Peyer's patch (tissue), 4 donors: ENCODE measurements at regions not wholly inside any gene's neighbourhood (a gene's known extent, or its start where the extent isn't known, plus 50 kb on each side); places are given as distances from the start of the nearest gene placed in this dataset.

Source experiments
- POLR2A ChIP-seq, 2 donors: fragments of 450-650 bp; IDR thresholded peaks; one replicate each; pipeline ENCODE4 v1.5.1; 2017; ENCODE audit warnings: antibody characterized with exemption in 2 of 2, mild to moderate bottlenecking in 2 of 2, moderate library complexity in 2 of 2
- TF ChIP-seq, protein P1 (sequence below), 6 experiments: fragments of 450-650 bp in 4 of 6; fragments of 200-600 bp in 2 of 6; sonication (generic) in 1 of 6; IDR thresholded peaks; one replicate each; pipeline ENCODE4 v1.5.1; 2017 to 2019; ENCODE audit warnings: antibody characterized with exemption in 6 of 6, mild to moderate bottlenecking in 3 of 6, moderate library complexity in 1 of 6

DNA sequence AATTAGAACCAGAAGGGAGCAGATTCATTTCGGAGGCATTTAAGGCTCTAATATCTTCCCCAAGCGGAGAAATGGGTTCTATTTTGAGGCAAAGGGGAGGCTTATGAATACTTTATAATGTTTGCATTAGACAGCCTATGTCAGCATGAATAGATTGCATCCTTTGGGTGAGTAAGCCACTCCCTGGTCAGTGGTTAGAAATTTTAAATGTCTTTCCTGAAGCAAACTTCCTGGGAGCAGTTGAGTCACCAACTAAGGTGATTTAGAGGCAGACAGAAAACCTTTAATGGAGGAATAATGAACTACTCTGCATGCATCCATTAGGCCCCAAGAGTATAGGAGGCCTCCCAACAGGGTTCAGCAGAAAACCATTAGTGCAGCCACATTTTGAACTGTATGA is 204.9 kb downstream of the ELAVL2 start:
- TF ChIP-seq, protein P1, sequence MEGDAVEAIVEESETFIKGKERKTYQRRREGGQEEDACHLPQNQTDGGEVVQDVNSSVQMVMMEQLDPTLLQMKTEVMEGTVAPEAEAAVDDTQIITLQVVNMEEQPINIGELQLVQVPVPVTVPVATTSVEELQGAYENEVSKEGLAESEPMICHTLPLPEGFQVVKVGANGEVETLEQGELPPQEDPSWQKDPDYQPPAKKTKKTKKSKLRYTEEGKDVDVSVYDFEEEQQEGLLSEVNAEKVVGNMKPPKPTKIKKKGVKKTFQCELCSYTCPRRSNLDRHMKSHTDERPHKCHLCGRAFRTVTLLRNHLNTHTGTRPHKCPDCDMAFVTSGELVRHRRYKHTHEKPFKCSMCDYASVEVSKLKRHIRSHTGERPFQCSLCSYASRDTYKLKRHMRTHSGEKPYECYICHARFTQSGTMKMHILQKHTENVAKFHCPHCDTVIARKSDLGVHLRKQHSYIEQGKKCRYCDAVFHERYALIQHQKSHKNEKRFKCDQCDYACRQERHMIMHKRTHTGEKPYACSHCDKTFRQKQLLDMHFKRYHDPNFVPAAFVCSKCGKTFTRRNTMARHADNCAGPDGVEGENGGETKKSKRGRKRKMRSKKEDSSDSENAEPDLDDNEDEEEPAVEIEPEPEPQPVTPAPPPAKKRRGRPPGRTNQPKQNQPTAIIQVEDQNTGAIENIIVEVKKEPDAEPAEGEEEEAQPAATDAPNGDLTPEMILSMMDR (IDR thresholded peaks at IDR 0.05), result no peak
- TF ChIP-seq POLR2A (IDR thresholded peaks at IDR 0.05), result no peak
